Subcutaneous abdominal adipose tissue (tissue), 5 donors: ENCODE measurements at regions not wholly inside any gene's neighbourhood (a gene's known extent, or its start where the extent isn't known, plus 50 kb on each side); places are given as distances from the start of the nearest gene placed in this dataset.

Experiments
- H3K27ac ChIP-seq: one replicate; pipeline ENCODE4 v1.7.0; 2013; ENCODE audit warnings: low read depth, mild to moderate bottlenecking, inconsistent platforms, low read length, moderate library complexity
- H3K27me3 ChIP-seq, 5 donors: one replicate each; pipeline ENCODE4 v1.7.0; 2013; ENCODE audit warnings: low read length in 5 of 5, inconsistent platforms in 1 of 5; ENCODE audit not compliant: control insufficient read depth in 5 of 5, insufficient read depth in 4 of 5
- H3K36me3 ChIP-seq, 5 donors: one replicate each; pipeline ENCODE4 v1.7.0; 2013; ENCODE audit warnings: low read length in 5 of 5; ENCODE audit not compliant: control insufficient read depth in 5 of 5, insufficient read depth in 5 of 5
- H3K4me1 ChIP-seq, 5 donors: one replicate each; pipeline ENCODE4 v1.7.0; 2013; ENCODE audit warnings: low read length in 5 of 5, mild to moderate bottlenecking in 3 of 5, moderate library complexity in 1 of 5; ENCODE audit not compliant: control insufficient read depth in 5 of 5, insufficient read depth in 5 of 5
- H3K4me3 ChIP-seq, 5 donors: one replicate each; pipeline ENCODE4 v1.7.0; 2013; ENCODE audit warnings: low read length in 5 of 5, low read depth in 1 of 5
- H3K9ac ChIP-seq, 5 donors: one replicate each; pipeline ENCODE4 v1.7.0; 2013; ENCODE audit warnings: low read length in 5 of 5, mild to moderate bottlenecking in 4 of 5, moderate library complexity in 3 of 5
- H3K9me3 ChIP-seq, 5 donors: one replicate each; pipeline ENCODE4 v1.7.0; 2013; ENCODE audit warnings: low read length in 5 of 5; ENCODE audit not compliant: control insufficient read depth in 5 of 5
- donor health status: healthy.
- donor health status: healthy.
- donor health status: healthy.
- donor health status: healthy.
- donor health status: healthy.

- Histone ChIP-seq H3K4me3 (no peak overlapping the region), H3K27ac (no peak overlapping the region), H3K9ac (no peak overlapping the region), H3K27me3 (no peaks in the 10 kb centered on the region), H3K9me3 (no peaks in the 10 kb centered on the region), H3K36me3 (no peaks in the 10 kb centered on the region), H3K4me1 (no peaks in the 10 kb centered on the region)
Observed at GRCh38 chr1:194043984-194044755, 857.8 kb upstream of the B3GALT2 start.

- Histone ChIP-seq H3K9ac (no peak overlapping the region), H3K36me3 (no peaks in the 10 kb centered on the region), H3K4me3 (no peak overlapping the region), H3K9me3 (no peaks in the 10 kb centered on the region), H3K27me3 (no peaks in the 10 kb centered on the region), H3K27ac (no peak overlapping the region), H3K4me1 (no peaks in the 10 kb centered on the region)
Observed at GRCh38 chr1:194042736-194043135, 856.3 kb upstream of the B3GALT2 start.

GRCh38 chr1:194040496-194040895 is 854.1 kb upstream of the B3GALT2 start:
- no peaks in the 10 kb centered on the region for H3K27me3 ChIP-seq
- no peak overlapping the region for H3K27ac ChIP-seq
- H3K4me1 ChIP-seq = no peaks in the 10 kb centered on the region
- no peak overlapping the region for H3K4me3 ChIP-seq
- H3K36me3 ChIP-seq = no peaks in the 10 kb centered on the region
- H3K9ac ChIP-seq = no peak overlapping the region
- no peaks in the 10 kb centered on the region for H3K9me3 ChIP-seq

GRCh38 chr1:194039578-194039977 is 853.2 kb upstream of the B3GALT2 start:
- Histone ChIP-seq H3K9me3 (no peaks in the 10 kb centered on the region), H3K27ac (no peak overlapping the region), H3K36me3 (no peaks in the 10 kb centered on the region), H3K27me3 (no peaks in the 10 kb centered on the region), H3K4me1 (no peaks in the 10 kb centered on the region), H3K9ac (no peak overlapping the region), H3K4me3 (no peak overlapping the region)

- Histone ChIP-seq H3K4me1 (no peaks in the 10 kb centered on the region), H3K27me3 (no peaks in the 10 kb centered on the region), H3K27ac (no peak overlapping the region), H3K9ac (no peak overlapping the region), H3K36me3 (no peaks in the 10 kb centered on the region), H3K4me3 (no peak overlapping the region), H3K9me3 (peaks cover 0 to 6% (median 5%) of the 10 kb centered on the region in 5 donors)
Observed at GRCh38 chr1:194033646-194034045, 847.2 kb upstream of the B3GALT2 start.

GRCh38 chr1:194028002-194028401 is 841.6 kb upstream of the B3GALT2 start:
- Histone ChIP-seq H3K36me3 (no peaks in the 10 kb centered on the region), H3K27me3 (no peaks in the 10 kb centered on the region), H3K4me3 (no peak overlapping the region), H3K9ac (no peak overlapping the region), H3K27ac (no peak overlapping the region), H3K4me1 (no peaks in the 10 kb centered on the region), H3K9me3 (peaks cover 0 to 3% (median 0%) of the 10 kb centered on the region in 5 donors)

- Histone ChIP-seq H3K36me3 (no peaks in the 10 kb centered on the region), H3K4me1 (no peaks in the 10 kb centered on the region), H3K9ac (no peak overlapping the region), H3K9me3 (no peaks in the 10 kb centered on the region), H3K4me3 (no peak overlapping the region), H3K27me3 (no peaks in the 10 kb centered on the region), H3K27ac (no peak overlapping the region)
Observed at GRCh38 chr1:194026422-194026821, 840.0 kb upstream of the B3GALT2 start.

GRCh38 chr1:194024659-194025058 is 838.2 kb upstream of the B3GALT2 start:
- Histone ChIP-seq H3K9me3 (no peaks in the 10 kb centered on the region), H3K27ac (no peak overlapping the region), H3K36me3 (no peaks in the 10 kb centered on the region), H3K9ac (no peak overlapping the region), H3K4me1 (no peaks in the 10 kb centered on the region), H3K27me3 (no peaks in the 10 kb centered on the region), H3K4me3 (no peak overlapping the region)

GRCh38 chr1:194014014-194014413 is 827.6 kb upstream of the B3GALT2 start:
- Histone ChIP-seq H3K9ac (no peak overlapping the region), H3K36me3 (no peaks in the 10 kb centered on the region), H3K27me3 (no peaks in the 10 kb centered on the region), H3K4me3 (no peak overlapping the region), H3K27ac (no peak overlapping the region), H3K4me1 (no peaks in the 10 kb centered on the region), H3K9me3 (no peaks in the 10 kb centered on the region)

GRCh38 chr1:194013561-194013960 is 827.1 kb upstream of the B3GALT2 start:
- no peak overlapping the region for H3K9ac ChIP-seq

More at GRCh38 chr1:194013561-194013960, 827.1 kb upstream of the B3GALT2 start:
- H3K27me3 ChIP-seq = no peaks in the 10 kb centered on the region
- H3K36me3 ChIP-seq = no peaks in the 10 kb centered on the region
- H3K4me1 ChIP-seq = no peaks in the 10 kb centered on the region
- no peak overlapping the region for H3K4me3 ChIP-seq
- no peaks in the 10 kb centered on the region for H3K9me3 ChIP-seq
- no peak overlapping the region for H3K27ac ChIP-seq
